ENCODE measurements at regions not wholly inside any gene's neighbourhood (a gene's known extent, or its start where the extent isn't known, plus 50 kb on each side); places are given as distances from the start of the nearest gene placed in this dataset.
"Not testable (repeated sequence)": the region's sequence is repeated elsewhere in the genome, so short reads cannot be mapped to it uniquely, and the experiment has no call there.

GRCh38 chr2:16756831-16757644 is 91.4 kb upstream of the CYRIA start:
- H3K36me3 ChIP-seq = no peaks in the 10 kb centered on the region
- H3K27me3 ChIP-seq = no peaks in the 10 kb centered on the region
- no peak for TF ChIP-seq POLR2A (IDR thresholded peaks at IDR 0.05)
- TF ChIP-seq POLR2AphosphoS5 (IDR thresholded peaks at IDR 0.05) = peak in 1 of 3 donors; percentile 46
- TF ChIP-seq EP300 (IDR thresholded peaks at IDR 0.05) = no peak
- peak in 6 of 7 experiments; percentile 18 to 95 (median 90) for TF ChIP-seq CTCF (IDR thresholded peaks at IDR 0.05)
- H3K27ac ChIP-seq = peak overlapping the region in 1 of 5 donors; percentile 34
- H3K9me3 ChIP-seq = no peaks in the 10 kb centered on the region
- intact Hi-C loops (cut with DNase I; ENCODE audit: low total_unique reads) = loop anchor here (5.0 kb wide), 1 partner anchor 145 kb away; no protein-coding TSS in a partner anchor
- peak; percentile 84 to 91 for DNase-seq
- H3K4me1 ChIP-seq = peaks cover 0 to 16% (median 5%) of the 10 kb centered on the region in 4 donors
- 23 to 34% (median 25%) methylated on average over 21 of the region's 21 CpGs for WGBS, 5 donors
- H3K4me3 ChIP-seq = no peak overlapping the region

- no peaks in the 10 kb centered on the region for H3K9me3 ChIP-seq
- H3K27ac ChIP-seq = no peak overlapping the region
- H3K36me3 ChIP-seq = no peaks in the 10 kb centered on the region
- WGBS, 5 donors = 64 to 84% (median 71%) methylated on average over 9 of the region's 9 CpGs
- intact Hi-C loops (cut with DNase I; ENCODE audit: low total_unique reads) = loop anchor here (5.0 kb wide), 1 partner anchor 143 kb away; no protein-coding TSS in a partner anchor
- no peaks in the 10 kb centered on the region for H3K27me3 ChIP-seq
- no peak overlapping the region for H3K4me3 ChIP-seq
- peak in 1 of 2 donors; percentile 44 for DNase-seq
- no peak for TF ChIP-seq POLR2AphosphoS5 (IDR thresholded peaks at IDR 0.05)
- TF ChIP-seq POLR2A (IDR thresholded peaks at IDR 0.05) = no peak
- TF ChIP-seq EP300 (IDR thresholded peaks at IDR 0.05) = no peak
- TF ChIP-seq CTCF (IDR thresholded peaks at IDR 0.05) = no peak
- H3K4me1 ChIP-seq = peaks cover 0 to 16% (median 5%) of the 10 kb centered on the region in 4 donors
These were observed 89.8 kb upstream of the CYRIA start for GRCh38 chr2:16755442-16755841.

GRCh38 chr2:16753025-16753424 is 87.4 kb upstream of the CYRIA start:
- DNase-seq; intact Hi-C loops (cut with DNase I; ENCODE audit: low total_unique reads); H3K4me3 ChIP-seq; H3K27me3 ChIP-seq; H3K27ac ChIP-seq; H3K36me3 ChIP-seq; H3K9me3 ChIP-seq: not testable (repeated sequence)
- WGBS, 5 donors = 63 to 80% (median 67%) methylated on average over 1 of the region's 1 CpG
- peaks cover 0 to 16% (median 5%) of the 10 kb centered on the region in 4 donors for H3K4me1 ChIP-seq

- DNase-seq; H3K4me3 ChIP-seq; intact Hi-C loops (cut with DNase I; ENCODE audit: low total_unique reads); H3K36me3 ChIP-seq; H3K27me3 ChIP-seq; H3K4me1 ChIP-seq; H3K27ac ChIP-seq; H3K9me3 ChIP-seq: not testable (repeated sequence)
- 75 to 94% (median 84%) methylated on average over 1 of the region's 1 CpG for WGBS, 5 donors
These were observed 85.2 kb upstream of the CYRIA start for GRCh38 chr2:16750925-16751214.

GRCh38 chr2:16750175-16750924 is 84.7 kb upstream of the CYRIA start:
- H3K4me3 ChIP-seq = no peak overlapping the region

GRCh38 chr2:16748511-16749266 is 83.1 kb upstream of the CYRIA start:
- intact Hi-C loops (cut with DNase I; ENCODE audit: low total_unique reads); H3K36me3 ChIP-seq; H3K27me3 ChIP-seq; H3K9me3 ChIP-seq; DNase-seq; H3K27ac ChIP-seq; H3K4me3 ChIP-seq; H3K4me1 ChIP-seq: not testable (repeated sequence)
- 62 to 82% (median 70%) methylated on average over 1 of the region's 1 CpG for WGBS, 5 donors

More at GRCh38 chr2:16750175-16750924, 84.7 kb upstream of the CYRIA start:
- intact Hi-C loops (cut with DNase I; ENCODE audit: low total_unique reads) = no loop called here
- WGBS, 5 donors = 72 to 89% (median 80%) methylated on average over 4 of the region's 4 CpGs
- H3K9me3 ChIP-seq = no peaks in the 10 kb centered on the region
- DNase-seq = no peak
- no peak overlapping the region for H3K27ac ChIP-seq
- TF ChIP-seq POLR2AphosphoS5 (IDR thresholded peaks at IDR 0.05) (no peak), POLR2A (IDR thresholded peaks at IDR 0.05) (no peak), CTCF (IDR thresholded peaks at IDR 0.05) (no peak), EP300 (IDR thresholded peaks at IDR 0.05) (no peak)
- no peaks in the 10 kb centered on the region for H3K27me3 ChIP-seq
- no peaks in the 10 kb centered on the region for H3K4me1 ChIP-seq
- no peaks in the 10 kb centered on the region for H3K36me3 ChIP-seq

All from stomach (tissue), 8 donors.